Endodermal cell (in vitro differentiated cells): ENCODE measurements at regions not wholly inside any gene's neighbourhood (a gene's known extent, or its start where the extent isn't known, plus 50 kb on each side); places are given as distances from the start of the nearest gene placed in this dataset.

Experiments used
- DNase-seq: peaks from one replicate; pipeline ENCODE4 v3.0.0-alpha.2; 2017
- H3K27ac ChIP-seq: 2 replicates; pipeline ENCODE4 v1.5.1; 2013; ENCODE audit warnings: mild to moderate bottlenecking, low read depth, low read length, moderate library complexity
- H3K27me3 ChIP-seq: 2 replicates; pipeline ENCODE4 v1.6.1; 2013; ENCODE audit warnings: mild to moderate bottlenecking, low read length, moderate library complexity; ENCODE audit not compliant: insufficient read depth, control insufficient read depth, poor library complexity, severe bottlenecking
- H3K36me3 ChIP-seq: 2 replicates; pipeline ENCODE4 v1.7.0; 2013; ENCODE audit warnings: mild to moderate bottlenecking, low read length, moderate library complexity; ENCODE audit not compliant: control insufficient read depth, insufficient read depth
- H3K4me1 ChIP-seq: one replicate; pipeline ENCODE4 v1.7.0; 2013; ENCODE audit warnings: low read length; ENCODE audit not compliant: control insufficient read depth, insufficient read depth
- H3K4me3 ChIP-seq: 2 replicates; pipeline ENCODE4 v1.5.1; 2013; ENCODE audit warnings: mild to moderate bottlenecking, low read length, moderate library complexity
- H3K9ac ChIP-seq: 2 replicates; pipeline ENCODE4 v1.6.1; 2013; ENCODE audit warnings: mild to moderate bottlenecking, low read length, moderate library complexity; ENCODE audit not compliant: poor library complexity, severe bottlenecking; ENCODE audit errors: extremely low read depth
- H3K9me3 ChIP-seq: 2 replicates; pipeline ENCODE4 v1.6.1; 2013; ENCODE audit warnings: mild to moderate bottlenecking, low read length, moderate library complexity; ENCODE audit not compliant: control insufficient read depth
- H3K27ac Mint-ChIP-seq: 2 replicates; pipeline ENCODE4 v1.8.0; 2020; ENCODE audit warnings: mixed read lengths
- H3K27me3 Mint-ChIP-seq: 2 replicates; pipeline ENCODE4 v1.8.0; 2021; ENCODE audit warnings: mild to moderate bottlenecking, mixed read lengths; ENCODE audit not compliant: insufficient read depth
- H3K36me3 Mint-ChIP-seq: 2 replicates; pipeline ENCODE4 v1.8.0; 2020; ENCODE audit warnings: low read depth, mixed read lengths
- H3K4me1 Mint-ChIP-seq: 2 replicates; pipeline ENCODE4 v1.8.0; 2020; ENCODE audit warnings: mixed read lengths
- H3K4me3 Mint-ChIP-seq: 2 replicates; pipeline ENCODE4 v1.8.0; 2020; ENCODE audit warnings: mild to moderate bottlenecking, moderate library complexity, mixed read lengths
- H3K9me3 Mint-ChIP-seq: 2 replicates; pipeline ENCODE4 v1.8.0; 2020; ENCODE audit warnings: mild to moderate bottlenecking, mixed read lengths
- WGBS, 2 experiments: methylation state at CpG; one replicate each; pipeline versions ENCODE4 v1.1.5 to v1.1.7; 2013; ENCODE audit warnings: missing lambda C conversion rate in 2 of 2, mixed read lengths in 1 of 2; ENCODE audit not compliant: insufficient coverage in 1 of 2, insufficient read length in 1 of 2; 5-methylcytosine and 5-hydroxymethylcytosine counted together
- TF ChIP-seq, protein P1 (sequence below): fragments of 200-600 bp; sonication (generic); conservative IDR thresholded peaks from 2 replicates; pipeline ENCODE4 v1.5.0; 2021; ENCODE audit warnings: antibody characterized with exemption, mild to moderate bottlenecking

DNA sequence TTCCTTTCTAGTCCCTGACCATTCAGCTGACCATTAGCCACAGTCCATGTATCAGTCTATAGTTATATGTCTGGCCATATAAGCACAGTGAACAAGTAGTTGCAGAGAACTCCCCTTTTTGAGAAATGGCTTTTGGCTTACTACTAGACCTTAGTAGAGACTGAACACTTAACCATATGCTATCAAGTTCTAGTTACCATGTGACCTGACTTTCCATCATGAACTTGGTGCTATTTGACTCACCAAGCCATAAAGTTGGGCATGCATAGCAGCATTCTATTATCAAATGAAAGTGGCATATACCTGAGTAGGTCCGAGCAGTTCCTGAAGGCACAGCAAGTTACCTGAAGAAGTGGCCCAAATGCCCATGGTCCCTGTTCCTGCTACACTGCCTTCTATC lies 74.5 kb upstream of the IL2 start:
- TF ChIP-seq, protein P1, sequence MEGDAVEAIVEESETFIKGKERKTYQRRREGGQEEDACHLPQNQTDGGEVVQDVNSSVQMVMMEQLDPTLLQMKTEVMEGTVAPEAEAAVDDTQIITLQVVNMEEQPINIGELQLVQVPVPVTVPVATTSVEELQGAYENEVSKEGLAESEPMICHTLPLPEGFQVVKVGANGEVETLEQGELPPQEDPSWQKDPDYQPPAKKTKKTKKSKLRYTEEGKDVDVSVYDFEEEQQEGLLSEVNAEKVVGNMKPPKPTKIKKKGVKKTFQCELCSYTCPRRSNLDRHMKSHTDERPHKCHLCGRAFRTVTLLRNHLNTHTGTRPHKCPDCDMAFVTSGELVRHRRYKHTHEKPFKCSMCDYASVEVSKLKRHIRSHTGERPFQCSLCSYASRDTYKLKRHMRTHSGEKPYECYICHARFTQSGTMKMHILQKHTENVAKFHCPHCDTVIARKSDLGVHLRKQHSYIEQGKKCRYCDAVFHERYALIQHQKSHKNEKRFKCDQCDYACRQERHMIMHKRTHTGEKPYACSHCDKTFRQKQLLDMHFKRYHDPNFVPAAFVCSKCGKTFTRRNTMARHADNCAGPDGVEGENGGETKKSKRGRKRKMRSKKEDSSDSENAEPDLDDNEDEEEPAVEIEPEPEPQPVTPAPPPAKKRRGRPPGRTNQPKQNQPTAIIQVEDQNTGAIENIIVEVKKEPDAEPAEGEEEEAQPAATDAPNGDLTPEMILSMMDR: no peak
- Mint-ChIP-seq H3K27me3 (no peaks in the 10 kb centered on the region), H3K4me1 (no peaks in the 10 kb centered on the region)

DNA sequence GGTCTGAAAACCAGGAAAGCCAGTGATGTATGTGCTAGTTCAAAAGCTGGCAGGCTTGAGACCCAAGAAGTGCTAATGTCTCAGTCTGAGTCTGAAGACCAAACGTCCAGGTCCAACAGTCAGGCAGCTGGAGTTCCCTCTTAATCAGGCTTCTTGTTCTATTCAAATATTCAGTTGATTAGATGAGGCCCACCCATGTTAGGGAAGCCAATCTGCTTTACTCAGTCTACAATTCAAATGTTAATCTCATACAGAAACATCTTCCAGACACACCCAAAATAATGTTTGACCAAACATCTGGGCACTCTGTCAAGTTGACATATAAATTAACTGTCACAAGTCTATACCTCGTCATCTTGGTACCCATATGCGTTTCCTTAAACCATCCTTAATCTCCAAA lies 72.4 kb upstream of the IL2 start:
- no peak overlapping the region for H3K4me3 ChIP-seq
- Mint-ChIP-seq H3K36me3 (no peaks in the 10 kb centered on the region), H3K27ac (no peak overlapping the region), H3K9me3 (peaks cover 8% of the 10 kb centered on the region), H3K27me3 (no peaks in the 10 kb centered on the region), H3K4me1 (no peaks in the 10 kb centered on the region), H3K4me3 (no peak overlapping the region)
- no peak overlapping the region for H3K27ac ChIP-seq
- no peaks in the 10 kb centered on the region for H3K9me3 ChIP-seq
- H3K27me3 ChIP-seq: no peaks in the 10 kb centered on the region
- no peak for DNase-seq
- 49 to 76% methylated on average over 2 to 3 of the region's 3 CpGs for WGBS, 2 experiments
- H3K4me1 ChIP-seq: no peaks in the 10 kb centered on the region
- no peaks in the 10 kb centered on the region for H3K36me3 ChIP-seq
- TF ChIP-seq, protein P1: no peak
- H3K9ac ChIP-seq: no peak overlapping the region

More for the DNA sequence above, 74.5 kb upstream of the IL2 start:
- Histone ChIP-seq H3K27ac (no peak overlapping the region), H3K4me1 (no peaks in the 10 kb centered on the region), H3K27me3 (no peaks in the 10 kb centered on the region), H3K36me3 (no peaks in the 10 kb centered on the region), H3K4me3 (no peak overlapping the region), H3K9ac (no peak overlapping the region), H3K9me3 (peaks cover 7% of the 10 kb centered on the region)
- WGBS, 2 experiments: 92 to 97% methylated on average over 1 of the region's 1 CpG
- no peak for DNase-seq
- Mint-ChIP-seq H3K36me3 (no peaks in the 10 kb centered on the region), H3K4me3 (no peak overlapping the region), H3K9me3 (no peaks in the 10 kb centered on the region), H3K27ac (no peak overlapping the region)

DNA sequence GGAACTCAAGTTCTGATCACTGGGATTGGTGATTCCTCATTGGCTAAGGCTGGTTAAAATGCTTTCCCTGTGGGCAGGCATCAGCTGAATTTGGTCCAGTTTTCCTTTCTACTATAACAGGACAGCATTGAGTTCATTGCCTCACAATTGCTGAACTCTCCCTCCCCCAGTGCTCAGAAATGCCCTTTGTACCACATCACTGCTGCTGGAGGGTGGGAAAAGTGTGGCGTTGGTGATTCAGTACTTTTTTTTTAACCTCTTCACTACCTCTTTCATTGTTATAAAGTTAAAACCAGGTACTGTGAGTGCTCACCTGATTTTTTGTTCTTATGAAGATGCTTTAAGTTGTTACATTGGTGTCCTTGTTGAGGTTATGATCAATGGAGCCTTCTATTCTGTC lies 69.3 kb upstream of the IL2 start:
- H3K9me3 ChIP-seq: peaks cover 7% of the 10 kb centered on the region
- no peak for DNase-seq
- Mint-ChIP-seq H3K4me1 (no peaks in the 10 kb centered on the region), H3K27ac (no peak overlapping the region), H3K36me3 (no peaks in the 10 kb centered on the region), H3K27me3 (no peaks in the 10 kb centered on the region), H3K9me3 (peaks cover 11% of the 10 kb centered on the region), H3K4me3 (no peak overlapping the region)
- no peak overlapping the region for H3K4me3 ChIP-seq
- no peaks in the 10 kb centered on the region for H3K27me3 ChIP-seq
- no peaks in the 10 kb centered on the region for H3K4me1 ChIP-seq
- H3K27ac ChIP-seq: no peak overlapping the region
- 90% methylated on average over 1 of the region's 1 CpG; no CpG with 5 or more reads in 1 of the 2 experiments for WGBS, 2 experiments
- TF ChIP-seq, protein P1: no peak
- no peak overlapping the region for H3K9ac ChIP-seq
- H3K36me3 ChIP-seq: no peaks in the 10 kb centered on the region
